SK-N-DZ (cell line): ENCODE measurements at regions not wholly inside any gene's neighbourhood (a gene's known extent, or its start where the extent isn't known, plus 50 kb on each side); places are given as distances from the start of the nearest gene placed in this dataset.
"Not testable (repeated sequence)": the region's sequence is repeated elsewhere in the genome, so short reads cannot be mapped to it uniquely, and the experiment has no call there.

ENCODE experiments used
- DNase-seq: peaks from one replicate; pipeline ENCODE4 v3.0.0-alpha.2; 2015; ENCODE audit warnings: low spot score

DNA sequence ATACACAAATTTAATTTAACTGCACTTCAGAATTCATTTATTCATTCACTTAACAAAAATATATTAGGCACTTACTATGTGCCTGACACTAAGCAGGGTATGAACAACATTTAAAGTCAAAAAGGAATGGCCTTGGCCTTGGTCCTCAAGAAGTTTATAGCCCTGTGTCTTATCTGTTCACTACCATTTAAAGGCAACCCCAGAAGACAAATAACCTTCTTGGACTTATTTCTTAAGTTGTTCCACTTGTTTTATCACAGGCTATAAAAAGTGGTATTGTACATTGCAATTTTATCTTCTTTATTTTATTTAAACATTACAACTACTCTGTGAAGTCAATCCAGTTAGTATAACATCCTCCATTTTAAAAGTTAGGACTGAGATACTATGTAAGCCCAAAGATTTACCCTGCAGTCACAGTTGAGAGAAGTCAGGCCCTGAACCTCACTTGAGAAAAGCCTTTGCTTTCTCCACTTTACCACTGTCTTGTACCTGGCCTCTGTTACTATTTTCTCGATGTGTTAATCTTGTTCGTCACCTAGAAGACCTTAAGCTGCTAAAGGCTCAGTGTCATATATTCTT is 305.6 kb upstream of the DIPK2B start:
- no peak for DNase-seq

DNA sequence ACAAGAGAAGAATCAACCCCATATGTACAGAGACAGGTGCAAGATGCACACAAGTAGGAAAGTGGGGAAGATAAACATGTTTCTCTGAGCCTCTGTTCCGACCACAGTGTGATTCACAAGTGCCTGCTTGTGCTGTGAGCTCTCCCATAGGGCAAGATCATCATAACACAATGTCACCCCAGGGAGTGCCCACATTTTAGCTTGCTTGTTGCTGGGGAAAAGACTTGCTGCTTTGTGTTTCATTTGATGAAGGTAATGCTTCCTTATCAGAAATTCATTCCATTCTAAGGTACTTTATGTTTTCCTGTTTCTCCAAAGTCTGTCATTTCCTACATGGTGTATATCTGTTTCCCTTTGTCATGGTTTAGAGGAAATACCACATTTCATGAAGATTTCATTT is 304.5 kb upstream of the DIPK2B start:
- no peak for DNase-seq

DNA sequence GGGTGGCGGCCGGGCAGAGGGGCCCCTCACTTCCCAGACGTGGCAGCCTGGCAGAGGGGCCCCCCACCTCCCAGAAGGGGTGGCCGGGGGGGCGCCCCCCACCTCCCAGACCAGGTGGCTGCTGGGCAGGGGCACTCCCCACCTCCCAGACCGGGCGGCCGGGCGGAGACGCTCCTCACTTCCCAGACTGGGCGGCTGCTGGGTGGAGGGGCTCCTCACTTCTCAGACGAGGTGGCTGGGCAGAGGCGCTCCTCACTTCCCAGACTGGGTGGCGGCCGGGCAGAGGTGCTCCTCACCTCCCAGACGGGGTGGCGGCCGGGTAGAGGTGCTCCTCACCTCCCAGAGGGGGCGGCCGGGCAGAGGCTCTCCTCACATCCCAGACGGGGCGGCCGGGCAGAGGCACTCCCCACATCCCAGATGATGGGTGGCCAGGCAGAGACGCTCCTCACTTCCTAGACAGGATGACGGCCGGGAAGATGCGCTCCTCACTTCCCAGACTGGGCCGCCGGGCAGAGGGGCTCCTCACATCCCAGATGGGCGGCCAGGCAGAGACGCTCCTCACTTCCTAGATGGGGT is 303.2 kb upstream of the DIPK2B start:
- not testable (repeated sequence) for DNase-seq

DNA sequence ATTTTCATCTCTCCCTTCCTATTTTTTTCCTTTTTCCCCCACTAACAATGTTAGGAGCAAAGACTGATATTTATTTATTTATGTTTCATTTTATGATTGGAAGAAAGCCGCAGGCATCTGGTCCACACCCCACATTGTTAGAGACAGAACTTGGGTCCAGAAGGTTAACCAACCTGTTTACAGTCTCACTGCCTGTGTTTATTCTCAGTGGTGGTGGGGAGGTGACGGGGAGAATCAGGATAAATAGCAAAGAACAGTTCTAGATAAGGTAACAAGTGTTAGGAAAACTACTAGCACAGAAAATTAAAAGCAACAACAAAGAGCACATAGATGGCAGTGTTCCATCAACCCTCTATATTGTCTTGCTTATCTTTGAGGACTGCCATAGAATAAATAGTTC is 301.7 kb upstream of the DIPK2B start:
- no peak for DNase-seq

DNA sequence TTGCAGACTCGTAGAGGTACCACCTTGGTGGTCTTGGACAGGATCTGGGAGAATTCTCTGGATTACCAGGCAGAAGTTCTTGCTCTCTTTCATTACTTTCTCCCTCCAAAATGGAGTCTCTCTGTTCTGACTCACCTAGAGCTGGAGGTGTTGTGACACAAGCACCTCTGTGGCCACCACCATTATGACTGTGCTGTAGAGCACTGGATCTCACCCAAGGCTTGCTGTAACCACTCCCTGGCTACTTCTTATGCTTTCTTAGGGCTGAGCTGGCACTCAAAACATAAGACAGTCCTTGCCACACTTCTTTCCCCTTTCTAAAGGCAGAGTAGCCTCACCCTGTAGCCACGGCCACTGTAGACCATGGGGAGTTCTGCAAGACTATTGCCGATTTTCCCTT is 296.6 kb upstream of the DIPK2B start:
- DNase-seq, result no peak

DNA sequence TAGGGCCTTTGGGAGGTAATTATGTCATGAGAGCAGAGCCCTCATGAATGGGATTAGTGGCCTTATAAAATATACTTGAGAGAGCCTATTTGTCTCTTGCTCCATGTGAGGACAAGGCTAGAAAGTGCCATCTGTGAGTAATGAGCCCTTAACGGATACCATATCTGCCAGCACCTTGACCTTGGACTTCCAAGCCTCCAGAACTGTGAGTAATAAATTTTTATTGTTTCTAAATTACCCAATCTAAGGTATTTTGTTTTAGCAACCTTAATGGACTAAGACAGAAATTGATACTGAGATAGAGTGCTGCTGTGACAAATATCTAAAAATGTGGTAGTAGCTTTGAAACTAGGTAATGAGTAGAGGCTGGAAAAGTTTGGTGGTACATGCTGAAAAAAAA is 285.0 kb upstream of the DIPK2B start:
- no peak for DNase-seq

DNA sequence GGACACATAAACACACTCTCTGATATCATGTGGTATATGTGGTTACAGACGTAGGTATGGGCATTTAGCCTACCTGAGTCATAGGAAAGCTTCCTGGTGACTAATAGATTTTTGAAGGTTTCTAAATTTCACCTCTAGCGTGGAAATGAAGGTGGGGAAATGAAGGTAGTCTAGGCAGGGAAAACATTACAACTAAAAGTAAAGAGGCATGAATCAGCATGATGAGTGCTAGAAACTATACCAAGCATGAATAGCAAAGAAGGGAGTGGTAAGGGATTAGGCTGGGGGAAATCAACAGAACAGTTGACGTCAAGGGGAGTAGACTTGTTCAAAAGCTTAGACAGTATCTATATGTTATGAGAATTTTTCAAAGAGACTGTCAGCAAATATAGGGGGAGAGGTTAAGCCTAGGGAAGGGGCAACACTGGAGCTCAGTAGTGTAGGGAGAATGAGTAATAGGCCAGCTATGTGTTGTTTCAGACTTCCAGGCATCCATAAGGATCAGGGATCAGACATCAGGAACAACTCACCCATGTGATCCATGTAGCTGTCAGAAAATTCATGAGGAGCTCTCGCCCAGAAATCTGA is 279.3 kb upstream of the DIPK2B start:
- DNase-seq, result no peak

DNA sequence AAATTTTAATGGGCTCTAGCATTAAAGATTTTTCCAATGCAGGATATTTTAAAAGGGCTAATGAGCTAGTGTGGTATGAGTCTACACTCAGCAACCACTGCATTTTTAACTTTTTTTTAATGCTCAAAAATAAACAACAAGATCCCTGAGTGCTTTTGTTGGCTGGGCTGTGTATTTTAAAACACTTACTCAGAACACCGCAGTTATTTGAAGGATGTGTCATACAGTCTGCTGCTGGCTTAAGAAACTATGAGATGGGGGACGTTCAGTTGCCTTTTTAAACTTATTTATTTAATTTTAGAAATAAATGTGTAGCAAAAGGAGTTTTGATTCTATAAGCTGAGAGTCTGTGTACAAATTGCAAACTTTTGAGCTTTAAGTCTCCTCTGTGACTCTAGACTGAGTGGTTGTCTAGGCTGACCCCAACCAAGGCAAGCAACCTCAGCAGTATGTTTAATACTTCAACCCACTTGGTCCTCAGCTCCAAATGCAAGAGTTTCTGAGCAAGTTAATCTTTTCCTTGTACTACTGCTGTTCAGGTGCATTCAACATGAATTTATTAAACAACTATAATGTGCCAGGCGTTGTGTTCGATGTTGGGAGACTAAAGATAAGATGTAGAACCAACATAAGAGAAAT is 278.6 kb upstream of the DIPK2B start:
- no peak for DNase-seq

DNA sequence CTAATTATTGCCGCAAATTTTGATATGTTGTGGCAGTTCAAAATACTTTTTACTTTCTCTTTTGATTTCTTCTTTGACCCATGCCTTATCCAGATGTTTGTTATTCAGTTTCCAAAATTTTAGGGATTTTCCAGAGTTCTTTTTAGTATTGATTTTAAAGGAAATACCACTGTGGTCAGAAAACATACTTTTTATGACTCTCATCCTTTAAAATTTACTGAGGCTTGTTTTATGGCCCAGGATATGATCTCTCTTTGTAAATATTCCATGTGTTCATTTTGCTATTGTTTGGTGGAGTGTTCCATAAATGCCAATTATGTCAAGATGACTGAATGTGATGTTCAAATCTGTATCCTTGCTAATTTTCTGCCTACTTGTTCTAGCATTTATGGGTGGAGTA is 272.3 kb upstream of the DIPK2B start:
- no peak for DNase-seq

DNA sequence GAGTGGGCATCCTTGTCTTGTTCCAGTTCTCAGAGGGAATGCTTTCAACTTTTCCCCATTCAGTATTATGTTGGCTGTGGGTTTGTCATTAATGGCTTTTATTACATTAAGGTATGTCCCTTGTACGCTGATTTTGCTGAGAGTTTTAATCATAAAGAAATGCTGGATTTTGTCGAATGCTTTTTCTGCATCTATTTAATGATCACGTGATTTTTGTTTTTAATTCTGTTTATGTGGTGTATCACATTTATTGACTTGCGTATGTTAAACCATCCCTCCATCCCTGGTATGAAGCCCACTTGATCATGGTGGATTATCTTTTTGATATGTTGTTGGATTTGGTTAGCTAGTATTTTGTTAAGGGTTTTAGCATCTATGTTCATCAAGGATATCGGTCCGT is 266.9 kb upstream of the DIPK2B start:
- not testable (repeated sequence) for DNase-seq

DNA sequence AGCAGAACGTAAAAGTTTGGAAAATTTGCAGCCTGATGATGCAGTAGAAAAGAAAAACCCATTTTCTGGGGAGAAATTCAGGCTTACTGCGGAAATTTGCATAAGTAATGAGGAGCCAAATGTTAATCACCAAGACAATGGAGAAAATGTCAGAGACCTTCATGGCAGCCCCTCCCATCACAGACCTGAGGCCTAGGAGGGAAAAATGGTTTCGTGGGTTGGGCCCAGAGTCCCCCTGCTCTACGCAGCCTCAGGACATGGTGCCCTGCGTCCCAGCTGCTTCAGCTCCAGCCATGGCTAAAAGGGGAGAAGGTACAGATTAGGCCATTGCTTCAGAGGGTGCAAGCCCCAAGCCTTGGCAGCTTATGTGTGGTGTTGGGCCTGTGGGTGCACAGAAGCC is 255.1 kb upstream of the DIPK2B start:
- not testable (repeated sequence) for DNase-seq

DNA sequence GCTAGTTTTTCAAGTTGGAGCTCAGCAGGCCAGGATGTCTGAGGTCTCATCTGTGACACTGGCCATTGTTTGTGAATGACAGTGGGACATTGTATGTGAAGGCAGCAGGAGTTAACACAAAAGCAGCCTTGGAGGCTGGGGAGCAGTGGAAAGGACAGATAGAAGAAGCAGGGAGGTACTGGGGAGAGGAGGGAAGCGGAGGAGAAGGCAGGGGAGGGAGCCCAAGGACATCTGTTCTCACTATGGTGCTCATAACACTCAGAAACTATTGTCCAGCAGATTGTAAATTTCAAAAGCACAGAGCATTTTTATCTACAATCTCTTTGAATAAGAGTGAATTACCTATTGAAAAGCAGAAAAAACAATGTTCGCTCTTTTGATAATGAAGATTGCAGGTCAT is 253.6 kb upstream of the DIPK2B start:
- no peak for DNase-seq

DNA sequence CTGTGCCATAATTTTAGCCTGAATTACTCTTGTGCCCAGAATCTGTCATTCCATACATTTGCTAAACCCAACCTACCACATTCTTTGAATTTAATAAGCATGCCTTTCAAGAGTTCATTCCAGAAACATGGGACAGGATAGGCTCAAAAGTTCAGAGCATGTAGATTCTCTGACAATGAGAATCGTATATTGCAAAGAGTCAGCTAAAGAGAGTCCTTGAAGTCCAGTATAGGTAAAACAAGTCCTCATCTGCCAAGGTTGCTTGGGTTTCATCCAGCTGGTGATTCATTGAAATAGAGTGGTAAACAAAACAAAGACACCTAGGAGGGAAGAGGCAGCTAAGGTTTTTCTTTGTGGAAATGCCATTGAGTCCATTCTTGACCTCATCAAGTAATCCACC is 249.3 kb upstream of the DIPK2B start:
- no peak for DNase-seq

DNA sequence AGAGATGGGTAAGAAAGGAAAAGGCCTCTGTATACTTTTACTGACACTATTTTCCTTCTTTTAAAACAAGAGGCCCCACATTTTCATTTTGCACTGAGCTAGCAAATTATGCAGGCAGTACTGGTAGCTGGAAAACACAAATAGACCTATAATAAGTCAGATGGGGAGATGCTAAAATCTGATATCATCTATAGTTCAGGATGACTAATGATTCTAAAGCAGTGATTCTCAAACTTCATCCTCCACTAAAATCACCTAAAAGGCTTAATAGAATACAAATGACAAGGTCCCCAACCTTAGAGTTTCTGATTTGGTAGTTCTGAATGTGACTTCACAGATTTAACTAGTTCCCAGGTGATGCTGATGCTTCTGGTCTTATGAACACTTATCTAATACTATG is 247.3 kb upstream of the DIPK2B start:
- no peak for DNase-seq

DNA sequence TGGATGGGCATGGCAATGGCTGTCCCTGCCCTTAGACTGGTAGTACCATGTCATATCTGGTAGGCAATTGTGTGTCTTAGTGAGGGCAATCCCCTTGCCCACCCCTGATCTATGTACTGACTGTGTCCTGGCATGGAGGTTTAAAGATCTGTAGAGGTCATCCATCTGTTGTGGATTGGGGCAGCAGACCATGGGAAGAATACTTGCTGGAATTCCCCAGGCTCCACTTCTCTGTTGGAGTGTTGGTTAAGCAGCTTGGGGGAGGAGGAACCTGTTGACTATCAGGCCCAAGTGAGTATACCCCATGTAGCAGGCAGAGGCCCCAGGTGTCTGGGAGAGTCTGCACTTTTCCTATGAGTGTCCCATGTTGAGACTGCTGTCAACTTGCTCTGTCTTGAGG is 246.7 kb upstream of the DIPK2B start:
- no peak for DNase-seq

DNA sequence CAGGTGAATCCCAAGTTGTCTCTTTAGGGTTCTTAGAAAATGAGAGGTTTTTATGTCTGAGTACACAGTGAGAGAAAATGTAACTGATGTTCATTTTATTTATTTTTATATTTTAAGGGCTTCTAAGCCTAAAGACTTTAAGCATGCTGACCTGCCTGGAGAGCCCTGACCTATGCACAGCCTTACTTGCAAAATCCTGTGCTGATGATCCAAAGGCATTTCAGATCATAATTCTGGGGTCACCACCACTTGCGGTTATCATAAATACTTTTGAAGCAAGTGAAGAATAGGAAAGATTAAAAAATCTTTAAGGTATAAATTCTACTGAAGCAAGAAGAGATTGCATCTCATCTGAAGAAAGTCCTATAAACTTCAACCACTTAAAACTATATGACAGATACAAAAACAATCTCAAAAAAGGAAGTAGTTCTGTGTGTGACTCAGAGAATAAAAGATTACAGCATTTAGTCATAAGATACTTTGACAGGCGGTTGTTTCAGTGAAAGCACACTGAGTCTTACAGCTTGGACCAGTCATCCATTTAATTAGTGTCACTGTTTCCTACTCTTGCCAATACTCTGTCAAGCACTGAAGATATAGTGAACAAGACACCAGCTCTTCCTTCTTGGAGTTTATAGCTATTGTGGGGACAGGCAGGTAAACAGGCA is 245.2 kb upstream of the DIPK2B start:
- DNase-seq, result no peak

DNA sequence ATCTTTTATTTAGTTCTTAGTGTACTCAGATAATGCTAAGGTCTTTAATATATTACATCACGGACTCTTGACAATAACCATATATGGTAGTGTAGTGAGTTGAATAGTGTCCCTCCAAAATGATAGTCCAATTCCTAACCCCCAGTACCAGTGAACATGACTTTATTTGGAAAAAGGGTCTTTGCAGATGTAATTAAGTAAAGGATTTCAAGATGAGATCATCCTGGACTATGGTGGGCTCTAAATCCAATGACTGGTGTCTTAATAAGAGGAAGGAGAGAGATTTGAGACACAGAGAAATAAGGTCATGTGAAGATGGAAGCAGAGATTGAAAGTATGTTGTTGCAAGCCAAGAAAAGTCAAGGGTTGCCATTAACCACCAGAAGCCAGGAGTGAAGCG is 236.5 kb upstream of the DIPK2B start:
- no peak for DNase-seq

DNA sequence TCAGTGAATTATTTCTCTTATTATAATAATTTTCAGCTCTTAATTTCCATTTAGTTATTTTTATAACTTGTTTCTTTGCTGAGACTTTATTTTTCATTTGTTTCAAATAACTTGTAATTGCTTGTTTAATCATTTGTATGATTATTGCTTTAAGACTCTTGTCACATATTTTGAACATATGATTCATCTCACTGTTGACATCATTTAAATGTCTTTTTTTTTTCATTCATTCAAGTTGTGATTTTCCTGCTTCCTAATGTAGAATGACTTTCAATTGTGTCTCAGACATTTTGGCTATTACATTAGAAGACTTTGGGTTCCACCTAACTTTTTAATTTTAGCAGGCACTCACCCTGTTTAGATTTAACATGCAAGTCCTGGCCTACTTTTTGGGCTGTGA is 234.8 kb upstream of the DIPK2B start:
- DNase-seq, result no peak

DNA sequence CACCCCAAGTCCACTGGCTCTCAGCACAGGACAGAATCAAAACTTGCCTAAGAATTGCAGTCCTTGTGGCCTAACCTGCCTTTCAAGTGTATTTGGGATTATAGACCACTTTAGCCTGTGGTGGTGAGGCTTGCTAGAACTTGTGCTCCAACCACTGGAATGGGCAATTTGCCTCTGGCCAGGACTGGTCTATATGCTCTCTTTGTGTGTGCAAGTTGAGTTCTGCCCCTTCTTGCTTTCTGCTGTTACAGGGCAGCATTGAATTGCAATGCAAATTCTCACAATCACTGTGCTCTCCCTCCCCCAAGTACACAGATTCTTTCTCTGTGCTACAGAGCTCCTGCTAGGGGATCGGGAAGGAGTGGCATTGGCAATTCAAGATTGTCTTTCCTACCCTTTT is 233.6 kb upstream of the DIPK2B start:
- DNase-seq, result no peak

DNA sequence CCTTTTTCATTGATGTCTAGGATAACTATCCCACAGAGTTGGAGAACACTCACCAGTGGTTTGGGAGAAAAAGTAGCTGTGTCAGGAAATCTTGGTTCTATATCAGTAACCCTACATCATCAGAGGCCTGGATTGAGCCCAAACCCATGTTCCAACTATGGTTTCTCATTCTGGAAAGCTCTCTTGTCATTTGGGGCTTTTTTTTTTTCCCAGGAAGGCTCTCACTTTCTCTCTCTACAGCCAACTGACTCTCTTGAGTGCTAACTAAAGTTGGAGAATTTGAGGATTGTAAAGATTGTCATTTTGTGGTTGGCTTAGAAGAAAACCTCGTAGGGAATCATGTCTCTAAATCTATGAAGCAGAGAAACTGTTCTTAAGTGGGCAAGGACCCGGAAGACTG is 228.2 kb upstream of the DIPK2B start:
- no peak for DNase-seq

DNA sequence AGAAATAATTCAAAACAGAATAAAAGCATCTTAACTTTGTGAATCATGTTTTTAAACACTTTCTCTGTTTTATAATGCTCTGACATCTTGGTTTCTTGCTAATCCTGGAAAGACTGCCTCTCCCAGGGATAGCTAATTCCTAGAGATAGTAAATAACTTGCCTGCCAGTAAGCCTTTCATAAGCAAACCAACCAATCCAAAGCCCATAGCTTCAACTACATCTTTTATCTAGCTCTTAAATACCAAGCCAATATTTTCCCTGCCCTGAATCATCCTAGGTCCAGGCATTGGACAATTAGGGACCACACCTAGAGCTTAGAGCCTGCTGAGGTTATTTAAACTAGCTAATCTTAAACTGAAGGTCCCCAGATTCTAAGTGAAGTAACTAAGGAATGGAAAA is 223.7 kb upstream of the DIPK2B start:
- DNase-seq, result no peak

DNA sequence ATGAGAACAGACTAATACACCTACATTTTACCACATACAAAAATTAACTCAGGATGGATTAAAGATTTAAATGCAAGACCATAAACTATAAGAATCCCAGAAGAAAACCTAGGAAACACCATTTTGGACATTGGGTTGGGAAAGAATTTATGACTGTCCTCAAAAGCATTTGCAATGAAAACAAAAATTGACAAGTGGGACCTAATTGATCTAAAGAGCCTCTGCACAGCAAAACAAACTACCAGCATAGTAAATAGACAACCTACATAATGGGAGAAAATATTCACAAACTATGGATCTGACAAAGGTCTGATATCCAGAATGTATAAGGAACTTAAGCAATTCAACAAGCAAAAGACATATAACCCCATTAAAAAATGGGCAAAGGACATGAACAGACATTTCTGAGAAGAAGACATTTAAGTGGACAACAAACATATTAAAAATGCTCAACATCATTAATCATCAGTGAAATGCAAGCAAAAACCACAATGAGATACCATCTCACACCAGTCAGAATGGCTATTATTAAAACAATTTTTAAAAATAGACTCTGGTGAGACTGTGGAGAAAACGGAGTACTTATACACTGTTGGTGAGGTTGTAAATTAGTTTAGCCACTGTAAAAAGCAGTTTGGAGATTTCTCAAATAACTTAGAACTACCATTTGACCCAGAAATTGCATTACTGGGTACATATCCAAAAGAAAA is 221.7 kb upstream of the DIPK2B start:
- no peak for DNase-seq
